ENCODE measurements at regions not wholly inside any gene's neighbourhood (a gene's known extent, or its start where the extent isn't known, plus 50 kb on each side); places are given as distances from the start of the nearest gene placed in this dataset.

DNA sequence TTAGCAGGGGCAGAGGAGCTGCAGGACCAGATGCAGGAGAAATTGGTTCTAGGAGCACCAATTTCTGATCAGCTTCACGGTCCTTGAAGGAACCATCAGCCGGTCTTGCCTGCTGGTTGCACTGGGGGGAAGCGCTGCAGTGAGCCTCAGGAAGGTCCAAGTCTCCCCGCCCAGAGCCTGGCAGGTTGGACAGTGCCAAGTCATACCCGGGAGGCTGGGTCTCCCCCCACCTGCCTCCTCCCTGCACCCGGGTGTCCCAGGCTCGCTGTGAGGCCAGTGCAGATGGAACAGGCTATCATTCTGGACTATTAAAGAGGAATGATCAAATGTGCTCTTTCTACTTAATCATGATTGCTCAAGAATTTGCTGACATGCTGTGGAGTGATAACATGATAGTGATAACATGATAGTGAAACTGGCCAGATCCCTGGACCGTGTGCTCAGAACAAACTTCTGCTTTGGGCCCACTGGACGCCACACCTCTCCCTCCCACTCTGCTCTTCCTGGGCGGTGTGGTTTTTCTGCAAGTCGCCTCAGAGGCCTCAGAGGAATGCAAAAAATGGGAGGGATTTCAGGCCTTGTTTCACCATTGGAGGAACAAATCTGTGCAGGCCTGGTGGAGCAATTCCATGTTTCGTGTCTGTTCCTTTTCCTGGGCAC lies 236.0 kb downstream of the IRF8 start:
- no peaks in the 10 kb centered on the region for H3K36me3 Mint-ChIP-seq (ENCODE audit: low read depth)
- H3K27ac Mint-ChIP-seq = no peak overlapping the region
- peaks cover 5% of the 10 kb centered on the region for H3K27me3 Mint-ChIP-seq
- no peak overlapping the region for H3K4me3 Mint-ChIP-seq
- ATAC-seq (replicated peaks) = no peak
- H3K4me1 Mint-ChIP-seq = no peaks in the 10 kb centered on the region
- no peaks in the 10 kb centered on the region for H3K9me3 Mint-ChIP-seq

DNA sequence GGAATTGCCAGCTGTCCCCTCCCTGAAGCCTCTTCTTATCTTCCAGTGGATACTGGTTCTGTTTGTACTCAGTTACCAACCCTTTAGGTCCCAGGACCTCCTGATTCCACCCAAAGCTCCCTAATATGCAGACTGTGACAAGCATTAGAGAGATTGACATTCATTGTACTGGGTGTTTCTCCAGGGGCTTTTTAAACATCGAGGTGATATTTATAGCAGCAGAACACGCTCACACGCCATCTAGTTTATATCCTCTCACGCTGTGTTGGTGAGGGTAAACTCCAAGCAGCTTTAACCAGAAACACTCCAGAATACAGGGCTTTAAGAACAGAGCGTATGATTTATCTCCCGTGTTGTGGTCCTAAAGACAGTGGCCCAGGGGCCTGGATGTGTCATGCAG lies 238.4 kb downstream of the IRF8 start:
- no peaks in the 10 kb centered on the region for H3K36me3 Mint-ChIP-seq (ENCODE audit: low read depth)
- ATAC-seq (replicated peaks) = no peak

DNA sequence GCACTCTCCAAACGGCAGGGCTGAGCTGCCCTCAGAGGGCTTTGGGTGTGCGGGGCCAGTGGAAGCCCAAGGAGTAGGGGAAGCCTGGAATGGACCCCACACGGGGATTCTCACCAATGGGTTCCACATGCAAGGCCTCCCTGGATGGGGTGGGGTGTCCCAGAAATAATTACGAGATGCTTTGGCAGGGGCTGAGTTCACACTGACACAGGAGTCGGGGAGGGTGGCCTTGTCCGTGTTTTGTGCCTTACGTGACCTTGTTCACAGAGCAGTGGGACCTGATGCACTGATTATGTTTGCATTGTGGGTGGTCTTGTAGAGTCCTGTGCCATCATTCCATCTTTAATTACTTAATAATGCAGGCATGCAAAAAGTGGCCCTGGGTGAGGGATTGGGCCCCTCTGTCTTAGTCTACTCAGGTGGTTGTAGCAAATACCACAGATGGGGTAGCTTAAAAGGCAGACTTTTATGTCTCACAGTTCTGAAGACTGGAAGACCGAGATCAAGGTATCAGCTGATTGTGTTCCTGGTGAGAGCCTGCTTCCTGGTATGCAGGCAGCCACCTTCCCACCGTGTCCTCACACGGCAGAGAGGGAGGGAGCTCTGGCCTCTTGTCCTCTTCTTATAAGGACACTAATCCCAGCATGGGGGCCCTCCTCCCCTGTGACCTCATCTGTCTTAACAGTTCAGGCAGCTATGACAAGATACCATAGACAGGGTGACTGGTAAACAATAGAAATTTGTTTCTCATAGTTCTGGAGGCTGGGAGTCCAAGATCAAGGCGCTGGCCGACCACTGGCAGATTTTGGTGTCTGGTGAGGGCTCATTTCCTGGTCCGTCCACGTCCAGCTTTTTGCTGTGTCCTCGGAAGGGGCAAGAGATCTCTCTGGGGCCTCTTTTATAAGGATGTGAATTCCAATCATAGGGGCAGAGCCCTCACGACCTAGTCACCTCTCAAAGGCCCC lies 239.4 kb downstream of the IRF8 start:
- Mint-ChIP-seq H3K27ac (no peak overlapping the region), H3K27me3 (peaks cover 4% of the 10 kb centered on the region), H3K4me1 (no peaks in the 10 kb centered on the region), H3K36me3 (ENCODE audit: low read depth) (no peaks in the 10 kb centered on the region), H3K9me3 (no peaks in the 10 kb centered on the region), H3K4me3 (no peak overlapping the region)
- ATAC-seq (replicated peaks) = no peak

More for the DNA sequence above, 238.4 kb downstream of the IRF8 start:
- no peaks in the 10 kb centered on the region for H3K4me1 Mint-ChIP-seq
- H3K27me3 Mint-ChIP-seq = peaks cover 4% of the 10 kb centered on the region
- no peaks in the 10 kb centered on the region for H3K9me3 Mint-ChIP-seq
- no peak overlapping the region for H3K27ac Mint-ChIP-seq
- H3K4me3 Mint-ChIP-seq = no peak overlapping the region

DNA sequence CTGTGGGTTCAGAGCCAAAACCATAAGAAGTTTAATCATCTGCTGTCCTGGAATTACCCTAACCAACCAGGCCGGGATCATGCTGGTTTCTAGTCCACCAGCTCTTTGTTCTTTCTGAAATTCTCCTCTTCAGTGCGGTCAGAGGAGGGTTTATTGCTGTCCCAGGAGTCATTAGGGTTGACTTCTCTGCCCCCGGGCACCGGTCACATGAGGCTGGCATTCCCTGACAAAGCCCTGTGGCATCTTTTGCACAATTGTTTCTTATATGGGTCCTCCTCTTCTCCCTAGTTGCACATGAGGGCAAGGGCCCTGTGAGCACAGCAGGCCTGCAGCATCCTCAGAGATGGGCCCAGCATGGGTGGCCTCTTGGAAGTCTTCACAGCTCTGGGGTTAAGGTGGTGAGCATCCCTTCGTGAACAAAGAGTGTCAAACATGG lies 243.9 kb downstream of the IRF8 start:
- no peaks in the 10 kb centered on the region for H3K4me1 Mint-ChIP-seq
- H3K9me3 Mint-ChIP-seq = no peaks in the 10 kb centered on the region
- H3K4me3 Mint-ChIP-seq = no peak overlapping the region
- no peak for ATAC-seq (replicated peaks)
- H3K36me3 Mint-ChIP-seq (ENCODE audit: low read depth) = no peaks in the 10 kb centered on the region
- no peak overlapping the region for H3K27ac Mint-ChIP-seq
- peaks cover 4% of the 10 kb centered on the region for H3K27me3 Mint-ChIP-seq

DNA sequence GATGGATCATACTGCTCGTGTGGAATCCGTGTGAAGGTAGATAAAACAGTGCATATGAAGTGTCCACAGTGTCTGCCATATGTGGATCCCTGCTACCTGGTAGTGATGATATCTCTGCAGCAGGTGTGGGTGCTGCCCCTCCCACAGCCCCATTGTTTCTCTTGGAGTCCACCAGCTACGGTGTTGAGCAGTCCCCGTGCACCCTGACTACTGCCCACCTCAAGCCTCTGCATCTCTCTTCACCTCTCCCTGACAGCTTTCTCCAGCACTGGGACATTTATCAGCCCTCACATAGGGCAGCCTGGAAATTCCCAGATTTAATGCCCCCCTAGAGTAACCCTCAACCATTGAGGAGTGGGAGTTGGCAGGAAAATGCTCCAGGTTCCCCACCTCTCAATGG lies 244.7 kb downstream of the IRF8 start:
- Mint-ChIP-seq H3K4me1 (no peaks in the 10 kb centered on the region), H3K9me3 (no peaks in the 10 kb centered on the region), H3K27ac (no peak overlapping the region), H3K4me3 (no peak overlapping the region), H3K36me3 (ENCODE audit: low read depth) (no peaks in the 10 kb centered on the region), H3K27me3 (peaks cover 4% of the 10 kb centered on the region)
- no peak for ATAC-seq (replicated peaks)

DNA sequence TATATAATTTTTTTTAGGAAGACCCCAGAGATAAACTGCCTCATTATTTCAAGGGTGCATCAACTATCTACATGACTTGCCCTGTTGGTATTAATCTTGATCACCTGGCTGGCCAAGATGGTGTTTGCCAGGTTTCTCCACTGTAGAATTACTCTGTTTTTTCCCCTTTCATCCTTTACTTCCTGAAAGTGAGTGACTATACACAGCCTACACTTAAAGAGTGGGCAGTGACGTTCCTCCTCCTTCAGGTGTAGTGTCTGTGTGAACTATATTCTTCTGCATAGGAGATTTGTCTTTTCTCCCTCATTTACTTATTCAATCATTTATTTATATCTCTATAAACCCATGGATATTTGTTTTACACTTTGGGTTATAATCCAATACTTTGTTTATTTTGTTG lies 246.7 kb downstream of the IRF8 start:
- Mint-ChIP-seq H3K9me3 (no peaks in the 10 kb centered on the region), H3K36me3 (ENCODE audit: low read depth) (no peaks in the 10 kb centered on the region), H3K27me3 (peaks cover 4% of the 10 kb centered on the region), H3K4me3 (no peak overlapping the region), H3K27ac (no peak overlapping the region), H3K4me1 (no peaks in the 10 kb centered on the region)
- ATAC-seq (replicated peaks) = no peak

DNA sequence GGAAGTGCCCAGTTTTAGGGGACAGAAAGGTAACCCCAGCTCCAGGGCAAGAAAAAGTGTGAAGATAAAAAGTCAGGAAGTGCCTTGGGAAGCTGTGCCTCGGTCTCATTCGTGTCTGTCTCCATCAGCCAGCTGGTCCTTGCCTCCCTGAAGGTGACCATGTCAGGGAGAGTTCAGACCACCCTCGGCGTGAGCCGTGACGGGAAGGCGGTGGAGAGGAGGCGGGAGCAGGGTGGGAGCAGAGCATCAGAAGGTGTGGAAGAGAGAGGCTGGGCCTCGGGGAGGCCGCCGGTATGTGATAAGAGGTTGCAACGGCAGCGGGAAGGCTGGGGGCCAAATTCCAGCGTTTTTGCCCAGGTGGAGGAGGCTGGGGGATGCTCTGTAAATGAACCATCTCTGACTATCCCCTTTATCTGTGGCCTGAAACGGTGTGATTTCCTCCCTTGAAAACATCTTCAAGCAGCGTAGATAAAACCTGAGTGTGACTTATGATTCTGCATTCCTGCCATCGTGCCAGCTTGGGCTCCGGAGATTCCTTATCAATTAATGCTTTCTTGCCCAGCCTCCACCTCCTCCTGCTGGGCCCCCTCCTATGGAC lies 251.8 kb downstream of the IRF8 start:
- ATAC-seq (replicated peaks) = no peak
- Mint-ChIP-seq H3K9me3 (no peaks in the 10 kb centered on the region), H3K36me3 (ENCODE audit: low read depth) (no peaks in the 10 kb centered on the region), H3K27ac (no peak overlapping the region), H3K4me1 (no peaks in the 10 kb centered on the region), H3K27me3 (peaks cover 11% of the 10 kb centered on the region), H3K4me3 (no peak overlapping the region)

DNA sequence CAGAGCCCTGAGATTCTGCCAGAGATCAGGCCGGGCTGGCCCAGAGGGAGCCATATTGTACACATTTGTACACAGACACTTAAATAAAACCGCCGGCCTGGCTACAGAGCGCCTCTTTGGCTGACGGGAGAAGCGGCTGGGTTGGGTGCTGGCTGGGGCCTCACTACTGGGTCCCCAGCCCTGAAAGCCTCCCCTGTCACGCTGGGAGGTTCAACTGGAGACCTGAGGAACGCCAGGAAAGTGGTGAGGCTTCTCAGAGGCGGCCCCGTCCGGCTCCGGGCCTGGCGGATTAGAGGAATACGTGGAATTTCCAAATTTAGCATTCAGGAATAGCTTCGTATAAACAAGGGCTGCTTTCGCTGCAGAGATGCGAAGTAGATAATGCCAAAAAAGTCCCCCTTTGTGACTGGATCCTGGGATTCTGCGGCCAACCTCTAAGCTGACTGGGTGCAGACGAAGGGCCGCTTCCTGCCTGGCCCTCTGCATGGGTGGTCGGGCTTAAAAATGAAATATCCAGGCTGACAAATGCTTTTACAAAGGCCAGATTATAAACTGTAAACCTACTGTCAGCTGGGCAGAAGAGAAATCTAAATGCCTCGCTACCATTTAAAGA lies 252.4 kb downstream of the IRF8 start:
- ATAC-seq (replicated peaks) = no peak
- no peaks in the 10 kb centered on the region for H3K36me3 Mint-ChIP-seq (ENCODE audit: low read depth)

DNA sequence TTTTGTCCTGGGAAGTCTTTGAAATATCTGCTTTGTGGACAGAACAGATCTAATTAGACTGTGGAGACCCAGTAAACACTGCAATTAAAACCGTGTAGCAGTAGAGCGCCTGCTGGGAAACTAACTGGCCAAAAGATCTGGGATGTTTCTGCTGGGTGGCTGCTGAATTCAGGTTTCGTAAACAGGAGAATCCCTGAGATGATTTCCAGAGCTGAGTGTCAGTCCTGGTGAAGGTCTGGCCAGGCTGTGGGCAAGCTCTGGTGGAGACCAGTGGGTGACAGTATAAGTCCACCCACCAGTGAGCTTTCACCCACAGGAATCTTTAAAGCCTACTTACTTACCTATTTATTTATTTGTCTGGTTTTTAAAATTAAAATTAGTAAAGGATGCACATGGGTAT lies 257.2 kb downstream of the IRF8 start:
- Mint-ChIP-seq H3K9me3 (peaks cover 6% of the 10 kb centered on the region), H3K36me3 (ENCODE audit: low read depth) (no peaks in the 10 kb centered on the region), H3K27ac (no peak overlapping the region), H3K4me1 (no peaks in the 10 kb centered on the region), H3K4me3 (no peak overlapping the region), H3K27me3 (peaks cover 7% of the 10 kb centered on the region)
- ATAC-seq (replicated peaks) = no peak

More for the DNA sequence above, 252.4 kb downstream of the IRF8 start:
- Mint-ChIP-seq H3K27me3 (peaks cover 11% of the 10 kb centered on the region), H3K4me3 (no peak overlapping the region), H3K4me1 (no peaks in the 10 kb centered on the region), H3K9me3 (no peaks in the 10 kb centered on the region), H3K27ac (no peak overlapping the region)

DNA sequence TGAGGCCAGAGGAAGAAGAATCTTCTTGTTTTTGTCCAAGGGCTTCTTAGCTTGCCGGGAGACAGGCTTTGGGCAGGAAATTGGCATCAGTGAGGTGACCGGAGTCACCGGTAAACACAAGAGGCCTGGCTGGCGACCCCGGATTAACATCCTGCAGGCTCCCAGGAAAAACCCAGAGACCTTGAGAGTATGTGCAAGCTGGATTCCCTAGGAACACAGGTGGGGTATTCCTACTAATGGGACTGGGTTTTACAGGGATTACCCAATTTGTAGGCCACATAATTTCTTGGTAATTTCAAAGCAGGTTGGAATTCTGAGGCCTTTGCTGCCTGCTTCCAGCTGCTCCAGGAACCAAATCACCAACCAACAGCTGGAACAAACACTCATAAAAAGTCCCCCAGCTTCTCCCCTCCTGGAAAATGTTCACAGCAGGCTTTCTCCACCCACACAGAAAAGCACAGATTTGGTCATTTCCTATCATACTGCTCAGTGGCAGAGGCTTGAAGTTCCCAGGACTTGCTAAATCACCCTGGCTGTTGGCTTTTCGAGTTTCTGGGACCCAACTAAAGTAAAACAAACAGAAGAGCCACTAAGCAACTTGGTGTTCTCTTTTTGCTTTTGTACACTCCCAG lies 258.8 kb downstream of the IRF8 start:
- no peak for ATAC-seq (replicated peaks)
- H3K36me3 Mint-ChIP-seq (ENCODE audit: low read depth) = no peaks in the 10 kb centered on the region
- no peaks in the 10 kb centered on the region for H3K4me1 Mint-ChIP-seq
- H3K9me3 Mint-ChIP-seq = peaks cover 6% of the 10 kb centered on the region
- peaks cover 2% of the 10 kb centered on the region for H3K27me3 Mint-ChIP-seq
- H3K4me3 Mint-ChIP-seq = no peak overlapping the region
- H3K27ac Mint-ChIP-seq = no peak overlapping the region

DNA sequence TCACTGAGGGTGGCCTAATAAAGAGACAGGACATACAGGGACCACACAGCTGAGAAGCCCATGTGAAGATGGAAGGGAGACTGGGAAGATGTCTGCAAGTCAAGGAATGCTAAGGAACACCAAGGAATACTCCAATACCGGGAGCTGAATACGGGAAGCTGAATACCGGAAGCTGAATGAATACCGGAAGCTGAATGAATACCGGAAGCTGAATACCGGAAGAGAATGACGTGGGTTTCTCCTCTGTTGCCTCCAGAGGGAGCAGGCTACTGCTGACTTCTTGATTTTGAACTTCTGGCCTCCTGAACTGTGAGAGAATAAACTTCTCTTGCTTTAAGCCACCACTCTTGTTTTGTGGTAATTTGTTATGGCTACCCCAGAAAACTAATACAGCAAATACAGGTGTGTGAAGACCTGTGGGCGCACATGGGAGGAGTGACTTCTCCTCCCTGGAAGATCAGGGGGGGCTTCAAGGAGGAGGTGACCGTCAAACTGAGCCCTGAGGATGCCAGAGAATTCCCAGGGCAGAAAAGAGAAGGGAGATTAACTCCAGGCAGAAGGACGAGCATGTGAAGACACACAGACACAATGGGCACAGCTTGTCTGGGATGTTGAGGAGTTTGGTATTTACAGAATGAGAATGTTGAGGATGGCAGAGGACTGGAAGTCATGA lies 259.9 kb downstream of the IRF8 start:
- no peak for ATAC-seq (replicated peaks)
- peaks cover 6% of the 10 kb centered on the region for H3K9me3 Mint-ChIP-seq
- H3K27ac Mint-ChIP-seq = no peak overlapping the region
- H3K27me3 Mint-ChIP-seq = no peaks in the 10 kb centered on the region
- no peaks in the 10 kb centered on the region for H3K36me3 Mint-ChIP-seq (ENCODE audit: low read depth)
- H3K4me1 Mint-ChIP-seq = no peaks in the 10 kb centered on the region
- H3K4me3 Mint-ChIP-seq = no peak overlapping the region

DNA sequence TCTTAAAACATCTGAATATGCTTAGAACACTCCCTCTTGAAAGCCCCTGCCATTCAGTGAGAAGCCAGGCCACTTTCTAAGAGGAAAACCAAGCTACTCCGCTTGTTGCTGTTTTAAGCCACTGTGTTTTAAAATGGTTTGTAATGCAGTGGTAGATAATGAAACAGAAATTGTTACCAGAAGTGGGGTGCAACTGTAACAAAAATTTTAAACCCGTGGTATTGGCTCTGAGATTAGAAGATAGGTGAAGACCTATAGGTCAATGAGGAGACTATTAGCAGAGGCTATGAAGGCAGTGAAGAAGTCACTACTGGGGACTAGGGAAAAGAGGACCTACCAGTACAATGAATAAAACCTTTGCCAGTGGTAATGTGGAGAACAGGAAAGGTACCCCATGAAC lies 266.5 kb downstream of the IRF8 start:
- H3K27ac Mint-ChIP-seq = no peak overlapping the region
- peaks cover 8% of the 10 kb centered on the region for H3K9me3 Mint-ChIP-seq
- H3K4me1 Mint-ChIP-seq = no peaks in the 10 kb centered on the region
- peaks cover 13% of the 10 kb centered on the region for H3K27me3 Mint-ChIP-seq
- ATAC-seq (replicated peaks) = no peak
- no peaks in the 10 kb centered on the region for H3K36me3 Mint-ChIP-seq (ENCODE audit: low read depth)
- H3K4me3 Mint-ChIP-seq = no peak overlapping the region

DNA sequence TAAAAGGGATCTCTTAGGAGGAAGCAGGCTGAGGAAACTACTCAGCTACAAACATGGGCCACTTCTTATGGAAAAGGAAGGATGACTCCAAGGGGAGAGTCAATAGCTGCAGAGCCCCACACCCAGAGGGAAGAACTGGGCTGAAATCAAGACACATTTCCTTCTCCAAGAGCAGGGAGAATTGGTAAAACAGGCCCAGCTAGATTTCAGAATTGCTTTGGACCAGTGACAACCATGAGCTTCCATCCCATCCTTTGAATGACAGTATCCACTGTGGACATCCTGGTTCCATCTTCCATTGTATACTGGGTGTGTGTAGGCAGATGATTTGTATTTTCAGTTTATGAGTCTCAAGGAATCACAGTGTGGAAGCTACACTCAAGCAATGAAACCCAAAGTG lies 267.5 kb downstream of the IRF8 start:
- H3K27me3 Mint-ChIP-seq = peaks cover 17% of the 10 kb centered on the region
- H3K9me3 Mint-ChIP-seq = peaks cover 11% of the 10 kb centered on the region
- H3K27ac Mint-ChIP-seq = no peak overlapping the region
- no peaks in the 10 kb centered on the region for H3K4me1 Mint-ChIP-seq
- no peaks in the 10 kb centered on the region for H3K36me3 Mint-ChIP-seq (ENCODE audit: low read depth)
- H3K4me3 Mint-ChIP-seq = no peak overlapping the region
- no peak for ATAC-seq (replicated peaks)

DNA sequence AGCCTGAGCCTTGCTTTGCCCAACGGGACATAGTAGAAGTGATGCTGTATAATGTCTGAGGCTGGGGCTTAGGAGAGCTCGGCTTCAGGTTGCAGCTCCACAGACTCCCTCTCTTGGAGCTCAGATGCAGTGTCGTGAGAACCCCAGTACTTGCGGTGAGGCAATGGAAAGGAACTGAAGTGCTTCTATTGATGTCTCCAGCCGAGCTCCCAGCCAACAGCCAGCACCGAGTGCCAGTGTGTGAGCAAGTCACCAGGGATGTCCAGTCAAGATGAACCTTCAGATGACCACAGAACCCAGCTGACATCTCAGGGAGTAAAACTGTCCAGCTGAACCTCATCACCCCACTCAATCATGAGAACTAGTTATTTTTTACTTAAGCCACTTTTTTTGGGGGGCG lies 268.1 kb downstream of the IRF8 start:
- Mint-ChIP-seq H3K27me3 (peaks cover 18% of the 10 kb centered on the region), H3K27ac (no peak overlapping the region), H3K36me3 (ENCODE audit: low read depth) (no peaks in the 10 kb centered on the region), H3K4me1 (no peaks in the 10 kb centered on the region), H3K9me3 (peaks cover 11% of the 10 kb centered on the region), H3K4me3 (no peak overlapping the region)
- ATAC-seq (replicated peaks) = no peak

All from activated T-helper 17 cell treated with anti-CD3 and anti-CD28 coated beads, Interleukin-2, amount 50 U/mL, for 72 hours (primary cell).